HFFc6 (cell line): ENCODE measurements at regions not wholly inside any gene's neighbourhood (a gene's known extent, or its start where the extent isn't known, plus 50 kb on each side); places are given as distances from the start of the nearest gene placed in this dataset.

ENCODE experiments used
- DNase-seq: peaks from one replicate; pipeline ENCODE4 v3.0.0-alpha.2; 2018
- H3K27ac Mint-ChIP-seq: 2 replicates; pipeline ENCODE4 v1.8.0; 2020; ENCODE audit warnings: mild to moderate bottlenecking, mixed read lengths
- H3K27me3 Mint-ChIP-seq: 2 replicates; pipeline ENCODE4 v1.8.0; 2021; ENCODE audit warnings: mild to moderate bottlenecking, moderate library complexity, mixed read lengths; ENCODE audit not compliant: insufficient read depth
- H3K36me3 Mint-ChIP-seq: 2 replicates; pipeline ENCODE4 v1.8.0; 2021; ENCODE audit warnings: low read depth, mixed read lengths
- H3K4me1 Mint-ChIP-seq: 2 replicates; pipeline ENCODE4 v1.8.0; 2020; ENCODE audit warnings: low read depth, mixed read lengths
- H3K4me3 Mint-ChIP-seq: 2 replicates; pipeline ENCODE4 v1.8.0; 2020; ENCODE audit warnings: mild to moderate bottlenecking, moderate library complexity, mixed read lengths
- H3K9me3 Mint-ChIP-seq: 2 replicates; pipeline ENCODE4 v1.8.0; 2020; ENCODE audit warnings: mild to moderate bottlenecking, mixed read lengths
- CTCF ChIP-seq: fragments of 200-600 bp; sonication (generic); IDR thresholded peaks from 2 replicates; pipeline ENCODE4 v1.5.0; 2021; ENCODE audit warnings: antibody characterized with exemption, mild to moderate bottlenecking

- no peak; the same call in 1 of the 2 replicates for TF ChIP-seq CTCF
- H3K27me3 Mint-ChIP-seq = no peaks in the 10 kb centered on the region; the same call in 1 of the 2 replicates
- DNase-seq = no peak
- no peak overlapping the region for H3K4me3 Mint-ChIP-seq
- H3K4me1 Mint-ChIP-seq = peaks cover 9% of the 10 kb centered on the region; the same call in 1 of the 2 replicates
- H3K9me3 Mint-ChIP-seq = no peaks in the 10 kb centered on the region
- no peaks in the 10 kb centered on the region for H3K36me3 Mint-ChIP-seq
- no peak overlapping the region for H3K27ac Mint-ChIP-seq
These were observed 52.3 kb upstream of the ADGRF1 start for GRCh38 chr6:47094241-47094925.

GRCh38 chr6:47093169-47093568, 51.0 kb upstream of the ADGRF1 start:
- TF ChIP-seq CTCF = no peak
- Mint-ChIP-seq H3K4me3 (no peak overlapping the region), H3K36me3 (no peaks in the 10 kb centered on the region), H3K9me3 (no peaks in the 10 kb centered on the region), H3K27me3 (no peaks in the 10 kb centered on the region; the same call in 1 of the 2 replicates), H3K27ac (no peak overlapping the region), H3K4me1 (peaks cover 9% of the 10 kb centered on the region; the same call in 1 of the 2 replicates)
- DNase-seq = no peak

- no peak overlapping the region for H3K27ac Mint-ChIP-seq
- TF ChIP-seq CTCF = no peak
- H3K27me3 Mint-ChIP-seq = no peaks in the 10 kb centered on the region; the same call in 1 of the 2 replicates
- no peaks in the 10 kb centered on the region for H3K36me3 Mint-ChIP-seq
- H3K9me3 Mint-ChIP-seq = no peaks in the 10 kb centered on the region
- H3K4me1 Mint-ChIP-seq = peaks cover 9% of the 10 kb centered on the region; the same call in 1 of the 2 replicates
- no peak overlapping the region for H3K4me3 Mint-ChIP-seq
- DNase-seq = no peak
These were observed 49.9 kb upstream of the ADGRF1 start for GRCh38 chr6:47091886-47092668.
